PC-3 (cell line): ENCODE measurements at regions not wholly inside any gene's neighbourhood (a gene's known extent, or its start where the extent isn't known, plus 50 kb on each side); places are given as distances from the start of the nearest gene placed in this dataset.

Experiments used
- CTCF ChIP-seq: fragments of 300-600 bp; sonication (generic); conservative IDR thresholded peaks from 2 replicates; pipeline ENCODE4 v1.5.1; 2017; ENCODE audit warnings: antibody characterized with exemption, low read depth, mild to moderate bottlenecking, low read length
- EZH2 ChIP-seq: fragments of 300-600 bp; sonication (generic); IDR thresholded peaks from one replicate; pipeline ENCODE4 v1.6.1; 2017; ENCODE audit warnings: antibody characterized with exemption, mild to moderate bottlenecking, low read length; ENCODE audit not compliant: unreplicated experiment

DNA sequence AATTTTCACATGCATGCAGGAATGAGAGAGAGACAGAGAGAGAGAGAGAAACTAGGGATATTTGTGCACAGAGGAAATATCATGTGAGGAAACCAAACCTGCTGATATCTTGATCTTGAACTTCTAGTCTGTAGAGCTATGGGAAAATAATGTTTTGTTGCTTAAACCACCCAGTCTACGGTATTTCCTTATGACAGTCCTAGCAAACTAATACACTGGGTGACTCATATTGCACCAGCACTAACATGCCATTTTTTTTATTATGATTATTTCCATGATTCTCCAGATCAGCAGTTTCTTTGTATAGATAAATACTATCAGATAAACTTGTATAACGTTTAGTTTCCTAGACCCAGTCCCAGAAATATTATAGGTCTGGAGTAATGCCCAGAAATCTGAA, 1259.0 kb downstream of the ZPLD1 start:
- TF ChIP-seq CTCF (no peak), EZH2 (no peak)
